HG02981 (cell line): ENCODE measurements at regions not wholly inside any gene's neighbourhood (a gene's known extent, or its start where the extent isn't known, plus 50 kb on each side); places are given as distances from the start of the nearest gene placed in this dataset.
"Not testable (repeated sequence)": the region's sequence is repeated elsewhere in the genome, so short reads cannot be mapped to it uniquely, and the experiment has no call there.

Source experiments
- ATAC-seq: cut with Tn5 transposase; IDR thresholded peaks from one replicate; pipeline ENCODE4 v1.9.1; 2021; ENCODE audit warnings: mild to moderate bottlenecking, moderate library complexity; ENCODE audit not compliant: unreplicated experiment

DNA sequence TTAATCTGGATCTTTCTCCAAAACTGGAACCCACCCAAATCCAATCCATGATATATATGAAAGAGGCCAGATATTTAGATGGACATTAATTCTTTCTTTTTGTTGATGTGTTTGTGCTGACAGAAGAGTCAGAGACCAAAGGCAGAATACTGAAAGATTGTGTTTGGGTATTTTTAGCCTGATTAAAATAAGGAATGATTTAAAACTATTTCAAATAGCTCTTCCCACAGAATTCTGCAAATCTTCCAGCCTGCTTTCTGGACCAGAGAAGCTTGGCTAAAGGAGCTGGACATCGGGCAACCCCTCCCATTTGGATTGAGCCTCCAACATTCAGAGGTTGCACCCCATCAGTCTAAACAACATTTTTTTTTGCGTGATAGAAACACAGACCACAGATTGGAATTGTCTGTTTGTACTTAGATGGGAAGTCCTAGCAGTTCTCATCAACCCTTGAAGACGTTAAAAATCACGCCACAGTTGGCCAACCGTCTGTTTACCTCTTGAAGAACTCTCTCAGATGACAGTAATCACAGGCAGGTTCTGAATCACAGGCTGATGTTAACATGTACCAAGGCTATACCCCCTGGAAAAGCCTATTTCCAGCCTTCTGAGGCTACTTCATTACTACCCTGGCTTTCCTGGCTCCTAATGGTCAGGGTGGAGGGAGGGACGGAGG, 155.2 kb upstream of the NRP1 start:
- ATAC-seq = no peak

- ATAC-seq = no peak
Measured at GRCh38 chr10:33487014-33487776, 152.7 kb upstream of the NRP1 start.

DNA sequence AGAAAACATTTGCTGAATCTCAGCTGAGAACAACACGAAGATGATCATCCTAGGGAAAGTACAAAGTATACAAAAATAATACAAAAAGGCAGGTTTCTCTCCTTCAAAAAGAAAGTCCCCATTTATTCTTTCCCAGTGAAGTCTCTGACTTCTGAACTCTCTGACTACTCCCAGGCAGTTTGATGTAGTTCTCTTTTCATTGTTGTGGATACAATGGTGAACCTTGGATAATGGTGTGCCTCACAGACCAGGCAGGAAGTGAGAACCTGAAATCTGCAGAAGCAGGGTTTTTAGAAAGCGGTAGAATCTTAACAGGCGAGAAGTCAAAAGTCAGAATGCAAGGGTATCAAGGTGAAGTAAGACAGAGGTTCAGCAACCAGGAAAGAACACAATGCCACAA, 150.8 kb upstream of the NRP1 start:
- ATAC-seq = no peak

DNA sequence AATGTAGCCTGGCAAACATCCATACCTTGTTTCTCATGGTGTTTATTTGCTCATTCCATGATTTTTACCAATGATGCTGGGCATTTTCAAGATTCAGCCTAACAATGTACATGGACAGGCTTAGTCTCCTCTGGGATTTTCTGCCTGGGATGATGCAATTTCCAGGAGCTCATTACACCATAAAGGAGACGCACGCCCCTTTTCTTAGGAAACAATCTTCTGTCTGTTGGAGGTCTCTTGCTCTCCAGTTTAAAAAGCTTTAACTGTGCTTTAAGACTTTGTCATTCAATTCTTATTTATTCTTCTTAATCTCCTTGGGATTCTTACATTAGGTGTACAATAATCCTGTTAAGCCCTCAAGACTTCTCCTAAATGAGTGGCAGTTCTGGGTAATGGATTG, 150.3 kb upstream of the NRP1 start:
- ATAC-seq = no peak

DNA sequence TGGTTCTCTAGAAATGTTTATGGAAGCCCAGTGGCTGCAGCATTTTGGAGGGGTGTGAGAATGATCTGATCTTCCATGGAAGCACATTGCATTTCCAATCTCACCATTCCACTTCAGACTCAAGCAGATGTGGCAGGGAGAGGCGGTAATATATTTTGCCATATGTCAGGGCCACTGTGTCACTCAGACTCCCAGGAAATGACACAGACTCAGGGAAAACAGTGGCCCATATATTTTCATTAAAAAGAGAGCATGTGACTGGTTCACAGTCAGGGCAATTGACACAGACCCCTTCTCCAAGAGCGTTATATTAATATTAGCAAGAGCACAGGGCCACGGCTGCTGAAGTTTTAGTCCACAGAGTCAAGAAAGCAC, 149.3 kb upstream of the NRP1 start:
- ATAC-seq = no peak

- ATAC-seq = no peak
Measured at GRCh38 chr10:33483124-33483815, 148.8 kb upstream of the NRP1 start.

DNA sequence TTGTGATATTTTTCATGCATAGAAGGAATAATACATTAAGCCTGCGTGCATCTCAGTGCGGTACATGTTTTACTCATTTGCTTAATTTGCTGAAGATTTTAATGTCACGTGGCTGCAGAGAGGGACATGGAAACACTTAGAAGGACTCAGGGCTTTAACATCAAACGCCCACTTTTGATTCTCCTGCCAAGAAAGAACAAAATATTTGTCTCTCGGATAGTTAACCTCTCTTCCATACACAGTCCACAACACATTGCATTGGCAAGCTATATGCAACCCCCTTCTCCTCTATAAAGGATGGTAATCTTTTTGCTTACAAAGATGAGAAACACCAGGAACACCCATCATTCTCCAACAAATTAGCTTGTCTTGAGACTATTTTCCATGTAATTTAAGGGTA, 148.0 kb upstream of the NRP1 start:
- ATAC-seq = no peak

GRCh38 chr10:33481184-33481583, 146.7 kb upstream of the NRP1 start:
- no peak for ATAC-seq

DNA sequence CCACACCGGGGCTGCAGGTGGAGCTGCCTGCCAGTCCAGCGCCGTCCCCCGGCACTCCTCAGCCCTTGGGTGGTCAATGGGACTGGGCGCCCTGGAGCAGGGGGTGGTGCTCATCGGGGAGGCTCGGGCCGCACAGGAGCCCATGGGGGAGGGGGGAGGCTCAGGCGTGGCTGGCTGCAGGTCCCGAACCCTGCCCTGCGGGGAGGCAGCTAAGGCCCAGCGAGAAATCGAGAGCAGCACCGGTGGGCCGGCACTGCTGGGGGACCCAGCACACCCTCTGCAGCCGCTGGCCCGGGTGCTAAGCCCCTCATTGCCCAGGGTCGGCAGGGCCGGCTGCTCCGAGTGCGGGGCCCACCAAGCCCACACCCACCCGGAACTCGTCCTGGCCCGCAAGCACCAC, 145.9 kb upstream of the NRP1 start:
- not testable (repeated sequence) for ATAC-seq

GRCh38 chr10:33478675-33479125, 144.2 kb upstream of the NRP1 start:
- ATAC-seq = no peak

DNA sequence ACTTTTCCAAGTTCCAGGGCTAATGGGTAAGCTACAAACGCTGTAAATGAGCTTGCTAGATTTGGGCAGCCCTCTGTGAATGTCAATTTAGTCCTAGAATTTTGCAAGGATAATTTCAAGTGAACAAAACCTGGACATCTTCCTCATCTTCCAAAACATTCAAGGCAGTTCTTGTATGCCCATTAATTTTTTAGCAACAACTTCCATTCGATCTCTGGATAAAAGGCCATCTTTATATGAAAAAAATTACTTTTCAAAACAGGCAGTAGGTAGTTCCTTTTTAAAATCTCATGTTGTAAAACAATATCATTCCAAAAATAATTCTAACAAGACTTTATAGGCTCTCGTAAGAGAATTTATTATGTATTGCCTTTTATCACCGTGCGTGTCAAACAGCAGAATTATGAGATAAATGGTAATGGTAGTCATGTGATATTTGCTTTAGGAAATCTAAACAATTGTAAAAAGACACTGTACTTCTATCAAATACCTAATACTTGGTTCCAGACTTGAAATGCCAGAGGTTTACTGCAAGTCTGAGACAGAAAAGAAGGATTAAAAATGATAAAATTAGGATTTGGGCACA, 143.7 kb upstream of the NRP1 start:
- ATAC-seq = no peak

- ATAC-seq = no peak
Measured at GRCh38 chr10:33477291-33478088, 143.0 kb upstream of the NRP1 start.

- no peak for ATAC-seq
Measured at GRCh38 chr10:33476757-33477273, 142.3 kb upstream of the NRP1 start.

GRCh38 chr10:33473688-33474087, 139.2 kb upstream of the NRP1 start:
- ATAC-seq = no peak

DNA sequence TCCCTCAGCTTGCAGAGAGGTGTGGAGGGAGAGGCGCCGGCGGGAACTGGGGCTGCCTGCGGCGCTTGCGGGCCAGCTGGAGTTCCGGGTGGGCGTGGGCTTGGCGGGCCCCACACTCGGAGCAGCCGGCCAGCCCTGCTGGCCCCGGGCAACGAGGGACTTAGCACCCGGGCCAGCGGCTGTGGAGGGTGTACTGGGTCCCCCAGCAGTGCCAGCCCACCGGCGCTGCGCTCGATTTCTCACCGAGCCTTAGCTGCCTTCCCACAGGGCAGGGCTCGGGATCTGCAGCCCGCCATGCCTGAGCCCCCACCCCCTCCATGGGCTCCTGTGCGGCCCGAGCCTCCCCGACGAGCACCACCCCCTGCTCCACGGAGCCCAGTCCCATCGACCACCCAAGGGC, 133.5 kb upstream of the NRP1 start:
- not testable (repeated sequence) for ATAC-seq

- ATAC-seq = no peak
Measured at GRCh38 chr10:33465747-33466146, 131.3 kb upstream of the NRP1 start.

GRCh38 chr10:33463011-33463410, 128.5 kb upstream of the NRP1 start:
- ATAC-seq = no peak

GRCh38 chr10:33461295-33461640, 126.8 kb upstream of the NRP1 start:
- ATAC-seq = no peak

- no peak for ATAC-seq
Measured at GRCh38 chr10:33460505-33461294, 126.2 kb upstream of the NRP1 start.

DNA sequence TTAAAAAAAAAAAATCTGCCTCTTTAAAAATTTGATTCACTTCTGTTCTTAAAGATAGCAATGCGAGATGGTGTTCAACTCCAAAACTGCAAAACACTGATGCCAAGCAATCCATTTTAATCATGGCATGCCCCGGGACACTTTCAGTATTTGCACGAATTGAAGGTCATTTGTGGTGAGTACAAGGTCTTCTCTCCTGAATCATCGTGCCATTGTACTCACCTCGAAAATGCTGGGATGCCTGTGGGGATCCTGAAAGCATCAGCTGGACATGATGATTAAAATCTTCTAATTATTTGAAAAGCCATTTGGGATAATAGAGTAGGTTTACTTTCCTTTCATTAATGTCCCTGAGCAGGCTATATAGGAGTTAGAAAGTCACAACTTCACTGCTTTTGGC, 125.1 kb upstream of the NRP1 start:
- no peak for ATAC-seq
